ENCODE measurements at regions not wholly inside any gene's neighbourhood (a gene's known extent, or its start where the extent isn't known, plus 50 kb on each side); places are given as distances from the start of the nearest gene placed in this dataset.

GRCh38 chr2:117351396-117351795 lies 463.1 kb upstream of the DDX18 start:
- H2BK5ac ChIP-seq (ENCODE audit: low read depth, low read length): no peak overlapping the region
- CTCF ChIA-PET (ENCODE audit: partially characterized antibody): interaction anchor here (0.5 to 1.6 kb wide), 2 partner anchors 185 to 388 kb away, joined by 4 read pairs; no protein-coding TSS in a partner anchor
- no peak overlapping the region for H2BK15ac ChIP-seq (ENCODE audit: low read length)
- no peak overlapping the region for H3K9ac ChIP-seq (replicated peaks in 1 of 4; ENCODE audit: extremely low read depth in 1 of 4, low read depth in 3 of 4, low read length in 3 of 4)
- no peak overlapping the region for H3K23ac ChIP-seq (ENCODE audit: insufficient read length)
- H3K56ac ChIP-seq (replicated peaks; ENCODE audit: insufficient read length, low read depth, low read length): no peak overlapping the region
- FAIRE-seq (no peak), DNase-seq (ENCODE audit: low read depth in 1 of 2, low spot score in 2 of 2) (no peak)
- no peak overlapping the region for H3K18ac ChIP-seq (ENCODE audit: extremely low read depth, low read length)
- no peak overlapping the region for H4K91ac ChIP-seq (replicated peaks; ENCODE audit: insufficient read length, low read length)
- no peak overlapping the region for H2AFZ ChIP-seq (ENCODE audit: low read length)
- H3K14ac ChIP-seq (ENCODE audit: insufficient read length): no peak overlapping the region
- H3K79me2 ChIP-seq (ENCODE audit: control insufficient read depth in 1 of 2, insufficient read depth in 2 of 2, low read length in 2 of 2): no peaks in the 10 kb centered on the region
- no peak overlapping the region for H2BK20ac ChIP-seq (ENCODE audit: low read length)
- no peak overlapping the region for H2AK5ac ChIP-seq (ENCODE audit: low read depth, low read length)
- no peaks in the 10 kb centered on the region for H3K4me1 ChIP-seq (replicated peaks in 1 of 4; ENCODE audit: control insufficient read depth in 3 of 4, insufficient read depth in 4 of 4, low read length in 3 of 4)
- H4K5ac ChIP-seq (ENCODE audit: insufficient read length, low read depth, low read length): no peak overlapping the region
- no peak overlapping the region for H2BK12ac ChIP-seq (ENCODE audit: low read depth, low read length)
- no peak overlapping the region for H3K4ac ChIP-seq (replicated peaks; ENCODE audit: insufficient read length, low read depth, low read length)
- H3K9me3 ChIP-seq (ENCODE audit: insufficient read depth in 2 of 2, low read depth in 1 of 2, low read length in 1 of 2): no peaks in the 10 kb centered on the region
- no peak overlapping the region for H3K4me2 ChIP-seq (ENCODE audit: insufficient read depth in 1 of 2, low read depth in 2 of 2, low read length in 2 of 2)
- H3K4me3 ChIP-seq (ENCODE audit: extremely low read depth in 1 of 4, insufficient read depth in 2 of 4, low read depth in 3 of 4, low read length in 4 of 4): no peak overlapping the region
- POLR2A ChIA-PET (ENCODE audit: partially characterized antibody): no interaction called here
- no peak overlapping the region for H4K8ac ChIP-seq (ENCODE audit: extremely low read depth, insufficient read depth, low read length)
- H3K23me2 ChIP-seq (ENCODE audit: low read depth, low read length): no peaks in the 10 kb centered on the region
- H2BK120ac ChIP-seq (replicated peaks; ENCODE audit: low read depth, low read length): no peak overlapping the region
- H4K20me1 ChIP-seq (replicated peaks in 1 of 2; ENCODE audit: control insufficient read depth in 1 of 2, insufficient read depth in 2 of 2, low read length in 2 of 2): no peaks in the 10 kb centered on the region
- H3K27ac ChIP-seq (ENCODE audit: low read depth, low read length): no peak overlapping the region
- no peaks in the 10 kb centered on the region for H3K27me3 ChIP-seq (replicated peaks in 1 of 4; ENCODE audit: control insufficient read depth in 3 of 4, extremely low read depth in 1 of 4, insufficient read depth in 3 of 4, low read length in 3 of 4)
- H3K36me3 ChIP-seq (ENCODE audit: control insufficient read depth in 2 of 4, insufficient read depth in 4 of 4, low read length in 3 of 4): no peaks in the 10 kb centered on the region
- no peaks in the 10 kb centered on the region for H3K79me1 ChIP-seq (ENCODE audit: low read depth, low read length)
- 87% methylated on average over 4 of the region's 4 CpGs; no CpG with 5 or more reads in 1 of the 2 experiments for WGBS, 2 experiments (ENCODE audit: extremely low coverage in 1 of 2, insufficient coverage in 1 of 2, insufficient read length in 1 of 2, insufficient replicate concordance in 2 of 2, low coverage in 1 of 2, low lambda C conversion rate in 2 of 2, missing lambda C conversion rate in 1 of 2)
- TF ChIP-seq BRCA1 (IDR thresholded peaks at IDR 0.05; ENCODE audit: low read depth, low read length): no peak
- TF ChIP-seq SP1 (IDR thresholded peaks at IDR 0.05; ENCODE audit: low read depth, low read length): no peak
- TF ChIP-seq MAX (IDR thresholded peaks at IDR 0.05): no peak
